ENCODE measurements at regions not wholly inside any gene's neighbourhood (a gene's known extent, or its start where the extent isn't known, plus 50 kb on each side); places are given as distances from the start of the nearest gene placed in this dataset.
"Not testable (repeated sequence)": the region's sequence is repeated elsewhere in the genome, so short reads cannot be mapped to it uniquely, and the experiment has no call there.

DNA sequence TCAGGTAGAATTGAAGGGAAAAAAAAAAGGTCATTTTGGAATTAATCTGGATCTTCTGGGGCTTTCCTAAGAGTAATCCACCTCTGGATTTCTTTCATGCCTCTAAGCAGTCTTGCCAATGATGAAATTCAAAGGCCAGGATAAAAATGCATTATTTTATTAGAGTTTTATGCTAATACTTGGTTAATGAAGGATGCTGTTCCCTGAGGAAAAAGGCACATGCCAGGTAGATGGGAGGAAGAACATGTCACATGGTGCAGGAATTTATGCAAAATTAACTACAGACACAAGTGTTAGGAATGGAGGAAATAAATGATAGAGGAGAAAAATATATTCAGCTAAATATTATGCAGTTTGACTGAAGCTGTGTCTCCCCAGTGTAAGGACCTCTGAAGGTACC, 792.0 kb downstream of the ETS1 start:
- Mint-ChIP-seq H3K4me1 (ENCODE audit: low read depth) (no peaks in the 10 kb centered on the region), H3K4me3 (no peak overlapping the region), H3K36me3 (ENCODE audit: low read depth) (no peaks in the 10 kb centered on the region), H3K27me3 (ENCODE audit: low read depth) (no peaks in the 10 kb centered on the region), H3K9me3 (ENCODE audit: insufficient read depth) (no peaks in the 10 kb centered on the region), H3K27ac (no peak overlapping the region)
- POLR2A ChIA-PET = no interaction called here
- ATAC-seq = no peak
- no peak for DNase-seq
- CTCF ChIA-PET = no interaction called here

GRCh38 chr11:127791844-127792243, 791.3 kb upstream of the KIRREL3 start:
- Mint-ChIP-seq H3K36me3 (ENCODE audit: low read depth) (no peaks in the 10 kb centered on the region), H3K27ac (no peak overlapping the region), H3K4me1 (ENCODE audit: low read depth) (no peaks in the 10 kb centered on the region), H3K9me3 (ENCODE audit: insufficient read depth) (no peaks in the 10 kb centered on the region), H3K27me3 (ENCODE audit: low read depth) (no peaks in the 10 kb centered on the region), H3K4me3 (no peak overlapping the region)
- no peak for ATAC-seq
- POLR2A ChIA-PET = no interaction called here
- CTCF ChIA-PET = no interaction called here
- no peak for DNase-seq

DNA sequence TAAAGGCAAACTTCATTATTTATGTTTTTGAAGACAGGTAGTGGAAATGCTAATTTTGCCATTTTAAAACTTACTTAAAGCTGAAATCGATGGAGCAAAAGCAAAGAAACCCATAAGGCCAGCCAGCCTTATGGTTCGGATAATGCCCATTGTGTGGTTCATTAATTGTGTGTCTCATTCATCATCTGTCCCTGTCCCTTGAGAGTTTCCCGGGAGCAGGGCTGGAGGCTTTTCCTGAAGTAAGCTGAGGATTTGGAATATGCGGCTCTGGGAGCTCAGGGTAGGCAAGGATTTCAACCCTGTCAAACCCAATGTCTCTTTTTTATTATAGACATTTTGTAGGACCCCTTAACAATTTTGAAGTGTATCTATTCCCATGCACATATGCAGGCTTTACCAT, 790.0 kb upstream of the KIRREL3 start:
- Mint-ChIP-seq H3K9me3 (ENCODE audit: insufficient read depth) (no peaks in the 10 kb centered on the region), H3K4me3 (no peak overlapping the region), H3K4me1 (ENCODE audit: low read depth) (no peaks in the 10 kb centered on the region), H3K27ac (no peak overlapping the region), H3K27me3 (ENCODE audit: low read depth) (no peaks in the 10 kb centered on the region), H3K36me3 (ENCODE audit: low read depth) (no peaks in the 10 kb centered on the region)
- DNase-seq (no peak), ATAC-seq (no peak)
- ChIA-PET POLR2A (no interaction called here), CTCF (no interaction called here)

GRCh38 chr11:127789927-127790326, 789.4 kb upstream of the KIRREL3 start:
- ChIA-PET CTCF (no interaction called here), POLR2A (no interaction called here)
- no peaks in the 10 kb centered on the region for H3K4me1 Mint-ChIP-seq (ENCODE audit: low read depth)
- no peaks in the 10 kb centered on the region for H3K36me3 Mint-ChIP-seq (ENCODE audit: low read depth)
- H3K9me3 Mint-ChIP-seq (ENCODE audit: insufficient read depth) = no peaks in the 10 kb centered on the region
- no peak overlapping the region for H3K27ac Mint-ChIP-seq
- H3K27me3 Mint-ChIP-seq (ENCODE audit: low read depth) = no peaks in the 10 kb centered on the region
- H3K4me3 Mint-ChIP-seq = no peak overlapping the region
- DNase-seq = no peak
- no peak for ATAC-seq

DNA sequence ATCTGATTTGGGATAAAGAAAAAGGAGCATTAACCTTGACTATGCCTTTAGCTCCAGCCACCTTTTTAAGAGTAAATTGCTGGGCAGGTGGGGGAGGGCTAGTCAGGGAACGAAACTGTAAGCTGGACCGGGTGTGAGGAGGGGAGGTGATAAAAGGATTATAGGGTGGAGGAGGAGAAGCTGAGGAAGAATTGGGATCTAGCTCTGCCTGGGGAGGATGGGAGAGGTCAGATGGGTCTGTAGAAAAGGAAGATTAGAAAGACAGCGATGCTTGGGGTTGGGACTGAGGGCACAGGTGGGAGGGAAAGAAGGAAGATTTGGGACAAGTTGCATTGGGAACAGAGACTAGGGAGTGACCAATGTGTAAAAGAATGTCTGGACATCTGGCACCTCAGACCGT, 772.4 kb upstream of the KIRREL3 start:
- H3K9me3 Mint-ChIP-seq (ENCODE audit: insufficient read depth); H3K27ac Mint-ChIP-seq; ATAC-seq; CTCF ChIA-PET; H3K36me3 Mint-ChIP-seq (ENCODE audit: low read depth); H3K27me3 Mint-ChIP-seq (ENCODE audit: low read depth); POLR2A ChIA-PET; H3K4me1 Mint-ChIP-seq (ENCODE audit: low read depth); H3K4me3 Mint-ChIP-seq; DNase-seq: not testable (repeated sequence)

DNA sequence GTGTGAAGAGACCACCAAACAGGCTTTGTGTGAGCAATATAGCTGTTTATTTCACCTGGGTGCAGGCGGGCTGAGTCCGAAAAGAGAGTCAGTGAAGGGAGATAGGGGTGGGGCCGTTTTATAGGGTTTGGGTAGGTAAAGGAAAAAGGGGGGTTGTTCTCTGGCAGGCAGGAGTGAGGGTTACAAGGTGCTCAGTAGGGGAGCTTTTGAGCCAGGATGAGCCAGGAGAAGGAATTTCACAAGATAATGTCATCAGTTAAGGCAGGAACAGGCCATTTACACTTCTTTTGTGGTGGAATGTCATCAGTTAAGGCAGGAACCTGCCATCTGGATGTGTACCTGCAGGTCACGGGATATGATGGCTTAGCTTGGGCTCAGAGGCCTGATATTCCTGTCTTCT, 768.4 kb upstream of the KIRREL3 start:
- CTCF ChIA-PET; ATAC-seq; H3K4me3 Mint-ChIP-seq; H3K9me3 Mint-ChIP-seq (ENCODE audit: insufficient read depth); H3K36me3 Mint-ChIP-seq (ENCODE audit: low read depth); POLR2A ChIA-PET; H3K27ac Mint-ChIP-seq; H3K27me3 Mint-ChIP-seq (ENCODE audit: low read depth); DNase-seq; H3K4me1 Mint-ChIP-seq (ENCODE audit: low read depth): not testable (repeated sequence)

DNA sequence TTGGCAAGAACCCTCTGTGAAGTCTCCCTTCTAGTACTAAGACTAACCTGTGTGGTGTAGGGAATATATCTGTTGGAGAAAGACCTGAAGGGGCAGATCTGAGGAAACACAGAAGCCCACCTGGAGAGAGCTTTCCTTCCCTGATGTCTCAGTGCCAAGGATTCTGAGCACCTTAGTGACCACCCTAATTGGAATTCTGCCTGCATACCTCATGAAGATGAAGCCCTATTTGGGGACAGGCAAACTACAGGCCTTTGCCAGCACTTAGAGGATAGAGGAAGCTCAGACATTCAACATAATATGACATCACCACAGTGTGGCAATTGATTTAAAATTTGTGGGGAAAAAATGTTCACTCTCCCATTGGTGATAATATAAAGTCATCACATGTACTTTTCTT, 766.2 kb upstream of the KIRREL3 start:
- no peak overlapping the region for H3K27ac Mint-ChIP-seq
- no peaks in the 10 kb centered on the region for H3K36me3 Mint-ChIP-seq (ENCODE audit: low read depth)
- no peaks in the 10 kb centered on the region for H3K27me3 Mint-ChIP-seq (ENCODE audit: low read depth)
- CTCF ChIA-PET = no interaction called here
- DNase-seq (no peak), ATAC-seq (no peak)
- H3K4me1 Mint-ChIP-seq (ENCODE audit: low read depth) = no peaks in the 10 kb centered on the region
- POLR2A ChIA-PET = no interaction called here
- H3K4me3 Mint-ChIP-seq = no peak overlapping the region
- H3K9me3 Mint-ChIP-seq (ENCODE audit: insufficient read depth) = no peaks in the 10 kb centered on the region

DNA sequence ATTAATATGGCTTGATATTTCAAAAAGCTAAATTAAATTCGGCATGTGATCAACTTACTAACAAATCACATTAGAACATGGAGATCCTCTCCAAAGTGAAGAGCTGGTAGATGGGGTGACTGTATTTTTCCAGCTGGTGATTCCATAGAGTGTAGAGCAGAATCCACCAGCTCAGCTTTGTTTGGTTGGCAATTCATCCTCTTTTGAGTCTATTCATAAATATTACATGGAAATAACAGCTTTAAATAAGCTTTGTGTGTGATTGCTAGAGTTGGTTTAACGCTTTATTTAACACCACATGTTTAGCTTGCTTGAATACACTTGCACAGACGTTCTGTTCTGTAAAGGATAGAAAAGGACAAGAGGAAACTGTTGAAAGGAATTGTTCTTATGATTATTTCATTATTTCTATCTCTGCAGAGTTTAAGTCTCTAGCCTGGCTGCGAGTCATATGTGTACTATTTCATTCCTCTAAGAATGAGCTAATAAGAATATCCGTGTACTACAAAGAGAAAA, 738.3 kb upstream of the KIRREL3 start:
- H3K4me1 Mint-ChIP-seq (ENCODE audit: low read depth) = no peaks in the 10 kb centered on the region
- H3K9me3 Mint-ChIP-seq (ENCODE audit: insufficient read depth) = no peaks in the 10 kb centered on the region
- no peak for ATAC-seq
- no peak overlapping the region for H3K4me3 Mint-ChIP-seq
- ChIA-PET CTCF (no interaction called here), POLR2A (no interaction called here)
- H3K27ac Mint-ChIP-seq = no peak overlapping the region
- no peaks in the 10 kb centered on the region for H3K36me3 Mint-ChIP-seq (ENCODE audit: low read depth)
- no peak for DNase-seq
- peaks cover 3% of the 10 kb centered on the region for H3K27me3 Mint-ChIP-seq (ENCODE audit: low read depth)

- Mint-ChIP-seq H3K4me1 (ENCODE audit: low read depth) (no peaks in the 10 kb centered on the region), H3K27ac (no peak overlapping the region), H3K36me3 (ENCODE audit: low read depth) (no peaks in the 10 kb centered on the region), H3K27me3 (ENCODE audit: low read depth) (peaks cover 3% of the 10 kb centered on the region), H3K4me3 (no peak overlapping the region), H3K9me3 (ENCODE audit: insufficient read depth) (no peaks in the 10 kb centered on the region)
- ATAC-seq (no peak), DNase-seq (no peak)
- ChIA-PET POLR2A (no interaction called here), CTCF (no interaction called here)
Measured at GRCh38 chr11:127737499-127737898, 736.9 kb upstream of the KIRREL3 start.

DNA sequence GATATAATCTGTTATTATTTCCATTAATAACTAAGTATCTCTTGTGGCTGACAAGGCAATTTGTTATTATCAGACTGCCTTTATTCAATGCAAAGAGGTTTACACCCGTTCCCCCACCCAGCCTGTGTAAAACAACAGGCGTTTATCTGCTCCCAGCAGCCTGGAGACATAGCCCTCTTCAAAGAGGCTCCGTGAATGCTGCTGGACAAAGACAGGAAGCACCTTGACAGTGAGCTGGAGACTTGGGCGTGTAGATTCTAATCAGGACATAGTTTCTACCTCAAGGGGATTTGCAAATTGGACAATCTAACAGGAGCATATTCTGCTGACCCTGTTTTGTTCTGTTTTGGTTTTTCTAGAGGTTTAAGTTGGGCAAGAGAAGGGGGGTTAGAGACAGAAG, 733.0 kb upstream of the KIRREL3 start:
- Mint-ChIP-seq H3K4me1 (ENCODE audit: low read depth) (no peaks in the 10 kb centered on the region), H3K27me3 (ENCODE audit: low read depth) (peaks cover 3% of the 10 kb centered on the region), H3K9me3 (ENCODE audit: insufficient read depth) (no peaks in the 10 kb centered on the region), H3K27ac (no peak overlapping the region), H3K36me3 (ENCODE audit: low read depth) (no peaks in the 10 kb centered on the region), H3K4me3 (no peak overlapping the region)
- ATAC-seq (no peak), DNase-seq (no peak)
- ChIA-PET POLR2A (no interaction called here), CTCF (no interaction called here)

DNA sequence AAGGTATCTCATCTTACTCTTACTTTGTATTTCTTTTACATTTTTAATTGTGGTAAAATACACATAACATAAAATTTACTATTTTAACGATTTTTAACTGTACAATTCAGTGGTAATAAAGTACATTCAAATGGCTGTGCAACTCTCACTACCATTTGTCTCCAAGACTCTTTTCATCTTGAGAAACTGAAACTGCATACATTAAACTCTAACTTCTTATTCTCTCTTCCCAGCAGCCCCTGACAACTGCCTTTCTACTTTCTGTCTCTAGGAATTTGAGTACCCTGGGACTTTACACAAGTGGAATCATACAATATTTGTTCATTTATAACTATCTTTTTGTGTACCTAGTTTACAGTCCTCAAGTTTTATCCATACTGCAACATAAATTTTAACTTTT, 725.8 kb upstream of the KIRREL3 start:
- ChIA-PET CTCF (no interaction called here), POLR2A (no interaction called here)

DNA sequence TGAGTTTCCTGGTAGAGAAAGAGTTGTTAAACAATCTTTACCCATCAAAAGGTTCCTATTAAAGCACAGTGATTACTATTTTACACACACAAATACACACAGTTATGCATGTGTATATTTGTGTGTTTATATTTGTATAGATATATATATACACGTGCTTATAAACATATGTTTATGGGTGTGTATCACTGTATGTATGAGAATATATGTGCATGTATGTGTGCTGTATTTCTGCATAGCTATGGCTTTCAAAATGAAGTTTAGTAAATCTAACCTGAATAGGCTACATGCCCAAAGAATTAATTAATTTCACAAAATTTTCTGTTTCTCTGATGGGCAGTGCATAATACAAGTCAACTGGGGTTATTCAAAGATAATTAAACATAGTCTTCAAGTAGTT, 723.1 kb upstream of the KIRREL3 start:
- ATAC-seq (no peak), DNase-seq (no peak)
- POLR2A ChIA-PET = no interaction called here
- Mint-ChIP-seq H3K36me3 (ENCODE audit: low read depth) (no peaks in the 10 kb centered on the region), H3K4me3 (no peak overlapping the region), H3K27ac (no peak overlapping the region), H3K9me3 (ENCODE audit: insufficient read depth) (no peaks in the 10 kb centered on the region), H3K4me1 (ENCODE audit: low read depth) (no peaks in the 10 kb centered on the region), H3K27me3 (ENCODE audit: low read depth) (no peaks in the 10 kb centered on the region)
- CTCF ChIA-PET = no interaction called here

More for the DNA sequence above, 725.8 kb upstream of the KIRREL3 start:
- no peak for ATAC-seq
- H3K9me3 Mint-ChIP-seq (ENCODE audit: insufficient read depth) = no peaks in the 10 kb centered on the region
- DNase-seq = no peak
- no peak overlapping the region for H3K27ac Mint-ChIP-seq
- no peaks in the 10 kb centered on the region for H3K4me1 Mint-ChIP-seq (ENCODE audit: low read depth)
- H3K4me3 Mint-ChIP-seq = no peak overlapping the region
- no peaks in the 10 kb centered on the region for H3K36me3 Mint-ChIP-seq (ENCODE audit: low read depth)
- H3K27me3 Mint-ChIP-seq (ENCODE audit: low read depth) = no peaks in the 10 kb centered on the region

DNA sequence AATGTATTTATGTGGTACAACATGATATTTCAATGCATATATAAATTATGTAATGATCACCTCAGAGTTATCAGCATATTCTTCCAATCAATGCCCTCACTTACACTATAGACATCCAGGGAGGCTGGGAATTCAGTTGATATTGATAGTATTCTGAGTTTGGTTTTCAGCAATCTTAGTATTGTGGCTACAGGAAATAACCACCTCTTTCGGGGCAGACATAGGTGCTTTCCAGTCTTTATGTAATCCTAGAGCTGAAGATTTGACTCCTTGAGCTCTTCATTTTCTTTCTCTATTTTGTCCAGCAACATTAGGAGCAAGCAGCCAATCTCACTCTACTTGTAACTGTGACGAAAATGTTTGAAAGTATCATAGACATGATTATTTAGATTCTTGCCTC, 712.7 kb upstream of the KIRREL3 start:
- Mint-ChIP-seq H3K9me3 (ENCODE audit: insufficient read depth) (no peaks in the 10 kb centered on the region), H3K27ac (no peak overlapping the region), H3K4me1 (ENCODE audit: low read depth) (no peaks in the 10 kb centered on the region), H3K4me3 (no peak overlapping the region), H3K36me3 (ENCODE audit: low read depth) (no peaks in the 10 kb centered on the region), H3K27me3 (ENCODE audit: low read depth) (no peaks in the 10 kb centered on the region)
- DNase-seq (no peak), ATAC-seq (no peak)
- CTCF ChIA-PET = no interaction called here
- POLR2A ChIA-PET = no interaction called here

All from activated CD8-positive, alpha-beta T cell treated with anti-CD3 and anti-CD28 coated beads, Interleukin-2, amount 10 ng/mL, durations not matched to agents 7 days and 5 days (primary cell).